ENCODE measurements at regions not wholly inside any gene's neighbourhood (a gene's known extent, or its start where the extent isn't known, plus 50 kb on each side); places are given as distances from the start of the nearest gene placed in this dataset.
"Not testable (repeated sequence)": the region's sequence is repeated elsewhere in the genome, so short reads cannot be mapped to it uniquely, and the experiment has no call there.

DNA sequence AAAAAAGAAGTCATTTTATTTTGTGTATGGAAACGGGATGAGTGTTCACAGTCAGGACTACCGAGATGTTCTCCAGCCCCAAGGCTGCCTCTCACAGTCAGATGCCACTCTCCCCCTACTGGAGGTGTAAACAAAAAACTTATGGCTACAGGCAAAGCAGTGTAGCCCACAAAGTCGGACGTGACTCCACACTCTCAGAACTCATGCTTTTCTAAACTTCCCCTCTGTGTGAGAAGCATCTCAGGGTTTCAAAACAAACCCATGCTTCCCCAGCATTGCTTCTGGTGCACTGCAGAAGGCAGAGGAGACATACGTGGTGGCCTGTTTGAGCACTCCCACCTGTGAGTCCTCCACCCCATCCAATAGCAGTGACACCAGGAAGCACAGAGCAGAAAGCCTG, 580.3 kb downstream of the BNC2 start:
- TF ChIP-seq POLR2A (IDR thresholded peaks at IDR 0.05; ENCODE audit: low read length) (no peak), GATA1 (IDR thresholded peaks at IDR 0.05; ENCODE audit: low read depth, low read length) (no peak)
- DNase-seq: no peak

DNA sequence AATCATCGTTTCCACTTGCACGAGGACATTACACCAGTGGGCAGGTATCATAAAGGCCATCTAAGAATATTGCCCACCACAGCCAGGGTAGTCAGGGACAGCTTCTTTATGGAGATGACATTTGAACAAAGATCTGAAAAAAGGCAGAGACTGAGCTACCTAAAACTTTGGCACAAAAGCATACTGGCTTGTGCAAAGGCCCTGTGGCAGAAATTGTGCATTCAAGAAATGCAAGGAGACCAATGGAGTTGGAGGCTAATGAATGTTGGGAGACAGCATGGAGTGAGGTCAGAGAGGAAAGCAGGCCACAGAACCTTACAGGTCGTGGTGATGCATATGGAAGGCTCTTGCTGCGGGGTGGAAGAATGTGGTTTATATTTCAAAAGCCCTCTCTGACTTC, 578.5 kb downstream of the BNC2 start:
- DNase-seq: no peak
- TF ChIP-seq GATA1 (IDR thresholded peaks at IDR 0.05; ENCODE audit: low read depth, low read length): no peak
- TF ChIP-seq POLR2A (IDR thresholded peaks at IDR 0.05; ENCODE audit: low read length): no peak

DNA sequence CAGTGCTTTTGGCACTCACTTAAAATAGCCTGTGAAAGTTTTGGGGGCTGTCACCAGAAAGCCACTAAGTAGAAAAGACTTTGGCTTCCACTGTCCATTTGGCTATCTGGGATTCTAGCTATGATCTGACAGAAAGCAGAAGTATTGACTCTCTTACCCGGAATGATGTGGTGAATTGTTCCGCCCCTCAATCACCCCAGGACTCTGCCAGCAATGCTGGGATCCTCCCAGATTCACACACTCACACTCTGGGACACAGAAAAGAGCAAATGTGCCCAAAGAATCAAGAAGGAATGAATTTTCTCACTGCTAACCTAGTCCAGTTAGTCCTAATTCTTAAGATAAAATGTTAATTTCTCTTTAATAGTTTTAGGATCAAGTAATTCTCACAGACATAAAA, 576.9 kb downstream of the BNC2 start:
- no peak for DNase-seq
- no peak for TF ChIP-seq GATA1 (IDR thresholded peaks at IDR 0.05; ENCODE audit: low read depth, low read length)
- TF ChIP-seq POLR2A (IDR thresholded peaks at IDR 0.05; ENCODE audit: low read length): no peak

DNA sequence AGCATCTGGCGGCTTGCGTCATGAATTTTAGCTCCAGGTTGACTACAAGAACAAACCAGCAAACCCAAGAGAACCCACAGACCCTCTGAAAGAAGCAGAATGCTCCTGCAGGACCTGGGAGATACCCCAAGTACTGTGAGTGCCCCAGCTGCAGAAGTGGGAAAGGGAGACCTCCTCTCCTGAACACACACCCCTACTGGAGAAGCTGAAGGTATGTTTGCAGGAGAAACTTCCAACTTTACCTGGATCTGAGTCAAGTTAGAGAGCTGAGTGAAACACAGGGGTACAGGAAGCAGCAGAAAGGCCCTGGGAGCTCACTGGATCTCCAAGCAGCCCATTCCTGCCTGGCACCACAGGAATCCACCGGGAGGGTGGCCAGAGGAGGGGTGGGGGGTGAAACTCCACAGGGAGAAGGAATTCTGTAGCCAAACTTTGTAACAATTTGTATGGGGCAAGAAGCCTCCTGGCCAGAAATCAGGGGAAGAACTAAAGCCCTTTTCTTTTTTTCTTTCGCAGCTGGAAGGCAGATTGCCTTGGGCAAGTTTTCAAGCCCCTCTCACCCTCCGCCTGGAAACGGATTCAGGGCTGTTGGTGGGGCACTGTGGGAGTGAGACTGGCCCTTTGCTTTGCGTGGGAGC, 576.2 kb downstream of the BNC2 start:
- TF ChIP-seq POLR2A (IDR thresholded peaks at IDR 0.05; ENCODE audit: low read length) (no peak), GATA1 (IDR thresholded peaks at IDR 0.05; ENCODE audit: low read depth, low read length) (no peak)
- no peak for DNase-seq

DNA sequence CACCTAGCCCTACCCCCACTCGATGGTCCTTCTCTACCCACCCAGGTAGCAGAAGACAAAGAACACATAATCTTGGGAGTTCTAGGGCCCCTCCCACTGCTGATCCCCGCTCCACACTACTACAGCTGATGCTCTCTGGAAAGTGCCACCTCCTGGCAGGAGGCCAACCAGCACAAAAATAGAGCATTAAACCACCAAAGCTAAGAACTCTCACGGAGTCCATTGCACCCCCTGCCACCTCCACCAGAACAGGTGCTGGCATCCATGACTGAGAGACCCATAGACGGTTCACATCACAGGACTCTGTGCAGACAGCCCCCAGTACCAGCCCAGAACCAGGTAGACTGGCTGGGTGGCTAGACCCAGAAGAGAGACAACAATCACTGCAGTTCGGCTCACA, 575.5 kb downstream of the BNC2 start:
- not testable (repeated sequence) for DNase-seq

DNA sequence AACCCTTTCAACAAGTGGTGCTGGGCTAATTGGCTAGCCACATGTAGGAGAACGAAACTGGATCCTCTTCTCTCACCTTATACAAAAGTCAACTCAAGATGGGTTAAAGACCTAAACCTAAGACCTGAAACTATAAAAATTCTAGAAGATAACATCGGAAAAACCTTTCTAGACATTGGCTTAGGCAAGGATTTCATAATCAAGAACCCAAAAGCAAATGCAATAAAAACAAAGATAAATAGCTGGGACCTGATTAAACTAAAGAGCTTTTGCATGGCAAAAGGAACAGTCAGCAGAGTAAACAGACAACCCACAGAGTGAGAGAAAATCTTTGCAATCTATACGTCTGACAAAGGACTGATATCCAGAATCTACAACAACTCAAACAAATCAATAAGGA, 571.1 kb downstream of the BNC2 start:
- not testable (repeated sequence) for DNase-seq

DNA sequence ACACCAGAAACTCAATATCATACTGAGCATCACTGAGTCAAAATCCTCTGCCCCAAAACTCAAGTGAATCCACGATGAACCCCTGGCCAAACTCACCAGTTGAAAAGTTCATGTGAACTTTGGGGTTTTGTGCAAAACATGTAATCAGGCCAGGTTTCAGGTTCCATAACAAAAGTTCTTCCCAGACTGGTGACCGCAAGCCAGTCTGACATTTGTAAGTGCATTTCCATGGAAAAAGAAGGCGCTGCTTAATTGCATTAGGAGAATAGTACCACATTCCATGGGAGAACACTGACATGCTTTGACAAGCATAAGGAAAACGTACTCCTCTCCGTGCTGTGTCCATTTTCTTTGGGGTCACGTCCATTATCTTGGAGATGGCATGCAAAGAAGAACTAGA, 567.0 kb downstream of the BNC2 start:
- TF ChIP-seq POLR2A (IDR thresholded peaks at IDR 0.05; ENCODE audit: low read length) (no peak), GATA1 (IDR thresholded peaks at IDR 0.05; ENCODE audit: low read depth, low read length) (no peak)
- no peak for DNase-seq

DNA sequence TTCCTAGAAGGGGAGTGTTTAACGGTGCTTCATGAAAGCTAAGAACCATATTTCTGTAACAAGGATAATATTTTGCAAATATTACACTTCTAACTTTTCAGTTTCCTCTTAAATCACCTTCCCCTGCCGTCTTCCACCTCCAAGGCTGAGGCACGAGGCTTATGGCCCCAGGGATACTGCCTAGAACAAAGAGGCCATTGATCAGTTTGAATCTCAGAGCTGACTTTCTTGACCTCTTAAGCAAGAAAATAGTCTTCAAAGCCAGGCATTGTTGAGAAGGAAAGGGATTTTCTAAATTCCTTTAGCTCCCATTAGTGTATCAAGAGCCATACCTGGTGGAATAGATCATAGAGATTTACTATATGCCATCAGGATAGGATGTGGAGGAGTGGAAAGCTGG, 566.2 kb downstream of the BNC2 start:
- no peak for DNase-seq
- TF ChIP-seq POLR2A (IDR thresholded peaks at IDR 0.05; ENCODE audit: low read length) (no peak), GATA1 (IDR thresholded peaks at IDR 0.05; ENCODE audit: low read depth, low read length) (no peak)

DNA sequence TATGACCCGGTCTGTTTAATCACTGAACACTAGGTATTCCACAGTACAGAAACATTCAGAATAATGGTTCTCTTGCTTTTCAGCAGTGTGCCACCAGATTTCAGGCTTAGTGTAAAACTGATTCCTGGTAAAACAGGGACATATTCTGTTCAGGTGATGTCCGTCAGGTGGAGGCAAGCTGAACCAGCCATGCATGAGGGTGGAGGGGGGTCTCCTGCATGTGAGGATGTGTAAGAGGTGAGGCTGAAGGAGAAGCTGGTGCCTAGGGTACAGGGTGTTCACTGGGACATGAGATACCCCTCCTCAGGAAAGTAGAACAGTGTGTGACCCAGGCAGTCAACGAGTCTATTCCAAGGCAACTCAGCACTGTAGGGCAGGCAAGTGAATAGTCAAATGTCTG, 563.9 kb downstream of the BNC2 start:
- TF ChIP-seq GATA1 (IDR thresholded peaks at IDR 0.05; ENCODE audit: low read depth, low read length): no peak
- no peak for TF ChIP-seq POLR2A (IDR thresholded peaks at IDR 0.05; ENCODE audit: low read length)
- DNase-seq: no peak

DNA sequence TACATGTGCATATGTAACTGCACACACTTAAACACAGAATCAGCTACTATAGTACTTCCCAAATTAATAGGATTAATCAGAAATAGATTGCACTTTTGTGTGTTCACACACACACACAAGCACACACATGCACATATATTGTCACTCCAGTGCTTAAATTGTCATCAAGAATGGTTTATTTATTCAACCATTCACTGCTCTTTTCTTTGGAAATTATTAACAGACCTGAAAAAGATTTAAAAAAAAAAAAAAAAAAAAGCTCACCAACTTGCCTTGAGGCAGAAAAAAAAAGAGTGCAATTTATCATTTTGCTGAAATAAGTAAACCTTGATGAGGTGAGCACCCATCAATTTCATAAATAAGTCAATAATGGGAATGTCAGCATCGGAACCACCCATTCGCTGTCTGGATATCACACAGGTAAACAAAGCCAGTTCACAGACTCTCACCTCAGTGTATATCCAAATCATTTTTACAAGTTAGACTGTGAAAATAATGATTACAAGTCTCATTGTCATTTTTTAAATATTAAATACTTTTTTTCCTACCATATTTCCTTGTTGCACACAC, 562.8 kb downstream of the BNC2 start:
- DNase-seq: no peak
- TF ChIP-seq GATA1 (IDR thresholded peaks at IDR 0.05; ENCODE audit: low read depth, low read length) (no peak), POLR2A (IDR thresholded peaks at IDR 0.05; ENCODE audit: low read length) (no peak)

DNA sequence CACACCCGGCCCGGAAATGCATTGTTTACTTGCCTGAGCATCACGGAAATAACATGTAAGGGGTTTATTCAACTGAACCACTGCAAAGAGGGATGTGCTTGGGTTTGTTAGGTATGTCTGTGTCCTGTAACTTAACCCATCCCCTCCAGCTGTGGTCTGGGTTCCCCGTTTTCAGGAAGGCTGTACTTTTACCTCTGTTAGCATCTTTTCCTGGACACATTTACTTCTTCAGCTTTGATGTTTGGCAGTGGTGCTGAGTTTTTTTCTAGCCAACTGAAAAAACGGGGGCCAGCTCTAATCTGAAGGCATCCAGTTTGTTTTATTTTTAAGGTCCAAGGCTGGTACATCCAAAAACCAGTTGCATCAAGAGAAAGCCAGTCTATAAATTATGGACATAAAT, 561.8 kb downstream of the BNC2 start:
- TF ChIP-seq GATA1 (IDR thresholded peaks at IDR 0.05; ENCODE audit: low read depth, low read length): no peak
- TF ChIP-seq POLR2A (IDR thresholded peaks at IDR 0.05; ENCODE audit: low read length): no peak
- DNase-seq: no peak

DNA sequence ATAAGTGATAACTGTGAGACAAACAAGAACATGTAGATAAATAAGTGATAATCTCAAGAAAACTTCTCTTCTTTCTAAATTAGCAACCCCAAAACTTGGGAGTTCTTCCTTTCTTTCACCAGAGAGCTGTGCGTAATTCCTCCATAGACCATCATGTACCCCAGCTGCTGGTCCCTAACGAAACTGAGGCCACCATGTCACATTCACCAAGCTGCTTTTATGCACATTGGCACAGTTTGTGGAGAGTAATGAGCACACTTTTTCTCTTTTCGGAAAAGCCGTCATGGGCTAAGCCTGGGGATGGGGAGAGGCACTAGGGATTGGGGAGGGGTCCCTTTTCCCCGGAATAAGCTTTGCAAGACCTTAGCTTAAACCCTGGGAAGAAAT, 561.4 kb downstream of the BNC2 start:
- TF ChIP-seq POLR2A (IDR thresholded peaks at IDR 0.05; ENCODE audit: low read length): no peak
- DNase-seq: no peak

DNA sequence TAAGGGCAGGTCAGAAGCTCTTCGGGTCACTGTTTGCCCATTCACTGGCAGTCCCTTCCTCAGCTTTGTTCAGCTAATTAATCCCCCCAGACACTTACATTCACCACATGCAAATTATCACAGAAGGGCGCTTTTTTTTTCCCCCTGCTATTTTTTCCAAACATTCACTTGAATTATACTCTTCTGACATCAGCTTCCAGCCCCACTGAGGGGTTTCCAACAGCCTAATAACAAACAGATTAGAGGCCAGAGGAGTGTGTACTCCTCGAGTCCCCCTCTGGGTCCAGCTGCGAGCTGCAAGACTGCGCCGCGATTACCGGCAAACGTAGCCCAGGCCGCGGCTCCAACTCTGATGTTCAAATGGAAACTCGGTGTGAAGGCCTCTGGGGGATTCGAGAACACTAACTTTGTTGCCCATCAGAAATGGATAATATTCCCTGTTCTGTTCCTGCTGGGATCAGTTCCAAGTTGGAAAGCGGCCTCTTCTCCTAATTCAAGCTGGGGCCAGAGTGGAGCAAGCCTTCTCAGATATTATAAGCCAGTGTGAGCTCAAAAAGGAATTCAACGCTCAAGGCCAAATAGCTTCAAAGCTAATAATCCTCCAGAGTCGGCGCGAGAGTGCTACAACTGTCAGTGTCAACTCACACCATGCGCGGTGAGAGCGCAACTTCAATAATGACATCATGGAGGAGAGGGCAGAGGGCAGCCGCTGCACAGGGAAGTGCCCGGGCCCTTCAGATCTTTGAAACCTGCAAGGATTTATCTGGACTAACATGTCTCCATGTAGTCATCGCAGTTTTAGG, 560.8 kb downstream of the BNC2 start:
- DNase-seq: no peak
- TF ChIP-seq POLR2A (IDR thresholded peaks at IDR 0.05; ENCODE audit: low read length): no peak
- TF ChIP-seq GATA1 (IDR thresholded peaks at IDR 0.05; ENCODE audit: low read depth, low read length): no peak

DNA sequence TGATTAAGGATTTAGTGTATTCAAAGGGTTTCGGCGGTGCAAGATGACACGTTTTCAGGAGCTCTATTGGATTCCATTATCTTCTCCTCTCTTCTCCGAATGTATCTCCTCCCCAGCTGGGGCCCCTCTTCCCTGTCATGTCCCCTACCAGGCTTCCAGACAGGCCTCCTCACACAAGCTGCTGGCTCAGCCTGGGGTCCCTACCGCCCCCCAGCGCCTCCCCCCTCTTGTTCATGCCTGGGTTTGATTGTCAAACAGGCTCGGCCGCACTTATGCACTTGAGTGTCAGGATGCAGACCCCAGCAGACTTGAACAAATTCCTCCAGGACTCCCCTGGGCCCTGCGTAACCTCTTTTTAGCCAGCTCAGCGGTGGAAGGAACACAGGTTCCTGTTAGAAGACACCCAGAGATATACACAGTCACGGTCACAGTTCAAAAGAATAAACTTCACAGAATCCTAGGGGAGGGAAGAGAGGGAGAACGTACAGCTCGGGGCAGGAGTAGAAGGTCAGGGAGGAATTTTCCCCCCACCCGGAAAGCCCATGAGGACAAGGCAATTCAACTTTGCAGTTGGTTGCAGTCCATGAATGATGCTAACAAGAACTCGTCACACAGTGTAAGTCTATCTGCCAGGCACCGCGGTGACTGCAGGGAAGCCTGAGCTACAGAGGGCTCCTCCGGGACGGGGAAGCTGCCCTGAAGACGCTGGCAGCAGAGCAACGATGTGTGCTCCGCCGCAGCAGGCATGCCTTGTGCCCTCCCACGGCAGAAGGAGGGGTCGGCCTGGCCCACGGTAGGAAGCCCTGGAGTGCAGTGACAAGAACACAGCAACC, 560.0 kb downstream of the BNC2 start:
- no peak for TF ChIP-seq POLR2A (IDR thresholded peaks at IDR 0.05; ENCODE audit: low read length)
- TF ChIP-seq GATA1 (IDR thresholded peaks at IDR 0.05; ENCODE audit: low read depth, low read length): no peak
- no peak for DNase-seq
